HL-60 (cell line): ENCODE measurements at regions not wholly inside any gene's neighbourhood (a gene's known extent, or its start where the extent isn't known, plus 50 kb on each side); places are given as distances from the start of the nearest gene placed in this dataset.

ENCODE experiments used
- DNase-seq, 2 experiments: peaks; one replicate each; pipeline ENCODE4 v3.0.0-alpha.2; 2010 to 2020; ENCODE audit warnings: low read depth in 1 of 2, low spot score in 1 of 2
- H3K27ac ChIP-seq: fragments of 250-450 bp; sonication (Bioruptor Pico); replicated peaks from 2 replicates; pipeline ENCODE4 v1.5.1; 2020; ENCODE audit warnings: mild to moderate bottlenecking, moderate library complexity
- H3K27me3 ChIP-seq: fragments of 250-450 bp; sonication (Bioruptor Pico); 2 replicates; pipeline ENCODE4 v1.5.1; 2021; ENCODE audit warnings: mild to moderate bottlenecking, moderate library complexity; ENCODE audit not compliant: insufficient read depth, poor library complexity, severe bottlenecking
- H3K4me3 ChIP-seq: replicated peaks from 2 replicates; pipeline ENCODE4 v1.5.1; 2011; ENCODE audit warnings: mild to moderate bottlenecking, control low read depth, low read length; ENCODE audit not compliant: insufficient read depth
- GABPA ChIP-seq: IDR thresholded peaks from 2 replicates; pipeline ENCODE4 v1.6.1; 2012; ENCODE audit warnings: low read depth
- POLR2AphosphoS5 ChIP-seq: IDR thresholded peaks from 2 replicates; pipeline ENCODE4 v1.6.1; 2012; ENCODE audit warnings: low read depth
- REST ChIP-seq: IDR thresholded peaks from 2 replicates; pipeline ENCODE4 v1.6.1; 2012; ENCODE audit warnings: low read depth; ENCODE audit not compliant: insufficient replicate concordance
- SPI1 ChIP-seq: IDR thresholded peaks from 2 replicates; pipeline ENCODE4 v1.6.1; 2012; ENCODE audit warnings: low read depth, mild to moderate bottlenecking, borderline replicate concordance
- TF ChIP-seq, protein P1 (sequence below): IDR thresholded peaks from one replicate; pipeline ENCODE4 v1.5.1; 2011; ENCODE audit warnings: low read length, control low read depth, inconsistent platforms; ENCODE audit not compliant: insufficient read depth

GRCh38 chr18:5817816-5818215, 77.5 kb downstream of the TMEM200C start:
- Histone ChIP-seq H3K27ac (no peak overlapping the region), H3K4me3 (no peak overlapping the region), H3K27me3 (no peaks in the 10 kb centered on the region)
- DNase-seq, result no peak
- TF ChIP-seq, protein P1, sequence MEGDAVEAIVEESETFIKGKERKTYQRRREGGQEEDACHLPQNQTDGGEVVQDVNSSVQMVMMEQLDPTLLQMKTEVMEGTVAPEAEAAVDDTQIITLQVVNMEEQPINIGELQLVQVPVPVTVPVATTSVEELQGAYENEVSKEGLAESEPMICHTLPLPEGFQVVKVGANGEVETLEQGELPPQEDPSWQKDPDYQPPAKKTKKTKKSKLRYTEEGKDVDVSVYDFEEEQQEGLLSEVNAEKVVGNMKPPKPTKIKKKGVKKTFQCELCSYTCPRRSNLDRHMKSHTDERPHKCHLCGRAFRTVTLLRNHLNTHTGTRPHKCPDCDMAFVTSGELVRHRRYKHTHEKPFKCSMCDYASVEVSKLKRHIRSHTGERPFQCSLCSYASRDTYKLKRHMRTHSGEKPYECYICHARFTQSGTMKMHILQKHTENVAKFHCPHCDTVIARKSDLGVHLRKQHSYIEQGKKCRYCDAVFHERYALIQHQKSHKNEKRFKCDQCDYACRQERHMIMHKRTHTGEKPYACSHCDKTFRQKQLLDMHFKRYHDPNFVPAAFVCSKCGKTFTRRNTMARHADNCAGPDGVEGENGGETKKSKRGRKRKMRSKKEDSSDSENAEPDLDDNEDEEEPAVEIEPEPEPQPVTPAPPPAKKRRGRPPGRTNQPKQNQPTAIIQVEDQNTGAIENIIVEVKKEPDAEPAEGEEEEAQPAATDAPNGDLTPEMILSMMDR, result no peak
- TF ChIP-seq POLR2AphosphoS5 (no peak), SPI1 (no peak), GABPA (no peak), REST (no peak)

DNA sequence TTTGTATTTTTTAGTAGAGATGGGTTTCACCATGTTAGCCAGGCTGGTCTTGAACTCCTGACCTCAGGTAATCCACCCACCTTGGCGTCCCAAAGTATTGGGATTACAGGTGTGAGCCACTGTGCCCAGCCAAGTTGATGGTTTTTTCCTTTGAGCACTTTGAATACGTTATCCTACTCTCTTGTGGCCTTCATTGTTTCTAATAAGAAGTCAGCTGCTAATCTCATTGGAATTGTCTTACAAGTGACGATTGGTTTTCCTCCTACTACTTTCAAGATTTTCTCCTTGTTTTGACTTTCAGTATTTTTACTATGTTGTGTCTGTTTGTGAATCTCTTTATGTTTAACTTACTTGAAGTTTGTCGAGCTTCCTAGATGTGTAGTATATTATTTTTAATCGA, 88.5 kb downstream of the TMEM200C start:
- no peak for DNase-seq
- no peak for TF ChIP-seq GABPA
- no peak for TF ChIP-seq SPI1
- H3K4me3 ChIP-seq, result no peak overlapping the region
- H3K27me3 ChIP-seq, result no peaks in the 10 kb centered on the region
- no peak overlapping the region for H3K27ac ChIP-seq

GRCh38 chr18:5787936-5788335, 107.4 kb downstream of the TMEM200C start:
- no peak overlapping the region for H3K27ac ChIP-seq
- no peak for DNase-seq

More at GRCh38 chr18:5787936-5788335, 107.4 kb downstream of the TMEM200C start:
- Histone ChIP-seq H3K27me3 (no peaks in the 10 kb centered on the region), H3K4me3 (no peak overlapping the region)
- TF ChIP-seq POLR2AphosphoS5 (no peak), REST (no peak), SPI1 (no peak), GABPA (no peak)
- TF ChIP-seq, protein P1, result no peak
